SU-DHL-6 (cell line): ENCODE measurements at regions not wholly inside any gene's neighbourhood (a gene's known extent, or its start where the extent isn't known, plus 50 kb on each side); places are given as distances from the start of the nearest gene placed in this dataset.

Experiments
- H2AFZ ChIP-seq: fragments of 200-600 bp; sonication (generic); 2 replicates; pipeline ENCODE4 v1.6.1; 2014; ENCODE audit warnings: low read depth, mild to moderate bottlenecking, moderate library complexity, mixed read lengths, antibody characterized with exemption, low read length; ENCODE audit not compliant: severe bottlenecking
- H3F3A ChIP-seq: fragments of 200-600 bp; shearing (Covaris generic); 2 replicates; pipeline ENCODE4 v1.6.0; 2016; ENCODE audit warnings: antibody characterized with exemption, mild to moderate bottlenecking; ENCODE audit not compliant: insufficient read depth
- H3K27ac ChIP-seq: fragments of 200-600 bp; sonication (generic); 2 replicates; pipeline ENCODE4 v1.5.1; 2016; ENCODE audit warnings: low read depth, mild to moderate bottlenecking, low read length, moderate library complexity, mixed read lengths
- H3K27me3 ChIP-seq: fragments of 200-600 bp; sonication (generic), shearing (Covaris generic); 2 replicates; pipeline ENCODE4 v1.6.0; 2014; ENCODE audit warnings: mild to moderate bottlenecking, low read length
- H3K36me3 ChIP-seq: fragments of 200-600 bp; sonication (generic); 2 replicates; pipeline ENCODE4 v1.6.1; 2014; ENCODE audit warnings: mild to moderate bottlenecking, low read length, mixed read lengths
- H3K4me2 ChIP-seq: fragments of 300-600, 200-600 bp; shearing (Covaris generic), sonication (generic); 2 replicates; pipeline ENCODE4 v1.6.0; 2014; ENCODE audit warnings: low read length, low read depth, mild to moderate bottlenecking; ENCODE audit not compliant: poor library complexity, severe bottlenecking
- H3K4me3 ChIP-seq: fragments of 200-600 bp; sonication (generic); 2 replicates; pipeline ENCODE4 v1.5.1; 2014; ENCODE audit warnings: antibody characterized with exemption, low read length, mild to moderate bottlenecking, mixed read lengths; ENCODE audit not compliant: insufficient read depth, poor library complexity, severe bottlenecking
- H3K79me2 ChIP-seq: fragments of 200-600 bp; sonication (generic); 2 replicates; pipeline ENCODE4 v1.6.1; 2014; ENCODE audit warnings: mild to moderate bottlenecking, low read length, moderate library complexity; ENCODE audit not compliant: insufficient read depth
- H3K9ac ChIP-seq: fragments of 200-600 bp; sonication (generic); 2 replicates; pipeline ENCODE4 v1.7.0; 2014; ENCODE audit warnings: mild to moderate bottlenecking, low read length
- H3K9me2 ChIP-seq: fragments of 200-600 bp; sonication (generic); replicated peaks from 2 replicates; pipeline ENCODE4 v1.6.1; 2014; ENCODE audit warnings: low read length; ENCODE audit not compliant: insufficient read depth
- H3K9me3 ChIP-seq: fragments of 200-600 bp; sonication (generic); 2 replicates; pipeline ENCODE4 v1.6.1; 2014; ENCODE audit warnings: low read length, mixed read lengths; ENCODE audit not compliant: insufficient read depth
- H4K20me1 ChIP-seq: fragments of 200-600 bp; sonication (generic); 2 replicates; pipeline ENCODE4 v1.6.1; 2014; ENCODE audit warnings: low read depth, mild to moderate bottlenecking, antibody characterized with exemption, low read length, moderate library complexity, mixed read lengths
- CTCF ChIP-seq: fragments of 200-600 bp; sonication (generic); IDR thresholded peaks from one replicate; pipeline ENCODE4 v1.5.1; 2017; ENCODE audit warnings: antibody characterized with exemption, mild to moderate bottlenecking, low read length, moderate library complexity; ENCODE audit not compliant: insufficient read depth, poor library complexity, severe bottlenecking
- EZH2phosphoT487 ChIP-seq: fragments of 200-600 bp; sonication (generic), shearing (Covaris generic); conservative IDR thresholded peaks from 2 replicates; pipeline ENCODE4 v1.6.1; 2018; ENCODE audit warnings: mild to moderate bottlenecking, antibody characterized with exemption, low read length, moderate library complexity, mixed read lengths

GRCh38 chr14:58965601-58966000 lies 222.9 kb upstream of the DAAM1 start:
- no peaks in the 10 kb centered on the region for H3F3A ChIP-seq
- H3K4me3 ChIP-seq = no peak overlapping the region
- H3K27ac ChIP-seq = no peak overlapping the region
- H3K4me2 ChIP-seq = no peak overlapping the region
- TF ChIP-seq EZH2phosphoT487 (no peak), CTCF (no peak)
- no peaks in the 10 kb centered on the region for H3K9me3 ChIP-seq
- H3K9ac ChIP-seq = no peak overlapping the region
- H3K36me3 ChIP-seq = no peaks in the 10 kb centered on the region
- H3K27me3 ChIP-seq = no peaks in the 10 kb centered on the region
- no peaks in the 10 kb centered on the region for H3K9me2 ChIP-seq
- no peak overlapping the region for H2AFZ ChIP-seq
- H3K79me2 ChIP-seq = no peaks in the 10 kb centered on the region
- no peaks in the 10 kb centered on the region for H4K20me1 ChIP-seq

DNA sequence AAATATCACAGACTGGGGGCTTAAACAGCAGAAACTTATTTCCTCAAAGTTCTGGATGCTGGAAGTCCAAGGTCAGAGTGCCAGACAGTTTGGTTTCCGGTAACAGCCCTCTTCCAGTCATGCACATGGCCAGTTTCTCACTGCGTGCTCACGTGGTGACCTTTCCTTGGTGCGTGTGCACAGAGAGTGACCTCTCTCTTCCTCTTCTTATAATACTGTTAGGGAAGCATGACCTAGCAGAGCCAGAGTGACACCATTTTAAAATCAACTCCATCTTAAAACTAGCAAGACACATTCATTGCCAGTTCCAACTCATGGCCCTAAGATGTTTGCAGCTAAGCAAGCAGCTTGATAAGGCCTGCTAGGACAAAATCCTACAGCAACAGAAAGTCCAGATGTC lies 221.5 kb upstream of the DAAM1 start:
- Histone ChIP-seq H4K20me1 (no peaks in the 10 kb centered on the region), H3K9ac (no peak overlapping the region), H3F3A (no peaks in the 10 kb centered on the region), H3K36me3 (no peaks in the 10 kb centered on the region), H3K4me3 (no peak overlapping the region), H3K27ac (no peak overlapping the region), H2AFZ (no peak overlapping the region), H3K4me2 (no peak overlapping the region), H3K79me2 (no peaks in the 10 kb centered on the region), H3K27me3 (no peaks in the 10 kb centered on the region), H3K9me3 (no peaks in the 10 kb centered on the region), H3K9me2 (no peaks in the 10 kb centered on the region)
- TF ChIP-seq CTCF = no peak
- no peak for TF ChIP-seq EZH2phosphoT487

- Histone ChIP-seq H3K4me2 (no peak overlapping the region), H3K27me3 (no peaks in the 10 kb centered on the region), H3K9me3 (no peaks in the 10 kb centered on the region), H3K9ac (no peak overlapping the region), H3K27ac (no peak overlapping the region), H3K4me3 (no peak overlapping the region), H3K79me2 (no peaks in the 10 kb centered on the region), H3F3A (no peaks in the 10 kb centered on the region), H3K36me3 (no peaks in the 10 kb centered on the region), H3K9me2 (no peaks in the 10 kb centered on the region), H4K20me1 (no peaks in the 10 kb centered on the region), H2AFZ (no peak overlapping the region)
- TF ChIP-seq CTCF (no peak), EZH2phosphoT487 (no peak)
Observed at GRCh38 chr14:58969951-58970751, 218.3 kb upstream of the DAAM1 start.
